Epithelial cell of proximal tubule (primary cell): ENCODE measurements at regions not wholly inside any gene's neighbourhood (a gene's known extent, or its start where the extent isn't known, plus 50 kb on each side); places are given as distances from the start of the nearest gene placed in this dataset.

Experiments used
- DNase-seq: peaks from one replicate; pipeline ENCODE4 v3.0.0-alpha.2; 2011; ENCODE audit warnings: low read depth
- H3K4me3 ChIP-seq: 2 replicates; pipeline ENCODE4 v1.5.1; 2011; ENCODE audit warnings: low read depth, mild to moderate bottlenecking, low read length
- TF ChIP-seq, protein P1 (sequence below): conservative IDR thresholded peaks from 2 replicates; pipeline ENCODE4 v1.5.1; 2012; ENCODE audit warnings: low read depth, mild to moderate bottlenecking, low read length

- TF ChIP-seq, protein P1, sequence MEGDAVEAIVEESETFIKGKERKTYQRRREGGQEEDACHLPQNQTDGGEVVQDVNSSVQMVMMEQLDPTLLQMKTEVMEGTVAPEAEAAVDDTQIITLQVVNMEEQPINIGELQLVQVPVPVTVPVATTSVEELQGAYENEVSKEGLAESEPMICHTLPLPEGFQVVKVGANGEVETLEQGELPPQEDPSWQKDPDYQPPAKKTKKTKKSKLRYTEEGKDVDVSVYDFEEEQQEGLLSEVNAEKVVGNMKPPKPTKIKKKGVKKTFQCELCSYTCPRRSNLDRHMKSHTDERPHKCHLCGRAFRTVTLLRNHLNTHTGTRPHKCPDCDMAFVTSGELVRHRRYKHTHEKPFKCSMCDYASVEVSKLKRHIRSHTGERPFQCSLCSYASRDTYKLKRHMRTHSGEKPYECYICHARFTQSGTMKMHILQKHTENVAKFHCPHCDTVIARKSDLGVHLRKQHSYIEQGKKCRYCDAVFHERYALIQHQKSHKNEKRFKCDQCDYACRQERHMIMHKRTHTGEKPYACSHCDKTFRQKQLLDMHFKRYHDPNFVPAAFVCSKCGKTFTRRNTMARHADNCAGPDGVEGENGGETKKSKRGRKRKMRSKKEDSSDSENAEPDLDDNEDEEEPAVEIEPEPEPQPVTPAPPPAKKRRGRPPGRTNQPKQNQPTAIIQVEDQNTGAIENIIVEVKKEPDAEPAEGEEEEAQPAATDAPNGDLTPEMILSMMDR = no peak
- no peak overlapping the region for H3K4me3 ChIP-seq
- no peak for DNase-seq
These were observed 111.2 kb upstream of the NANOGP8 start for GRCh38 chr15:35196273-35196672.

- TF ChIP-seq, protein P1 = no peak
- no peak for DNase-seq
- no peak overlapping the region for H3K4me3 ChIP-seq
These were observed 110.6 kb upstream of the NANOGP8 start for GRCh38 chr15:35195649-35196048.

- TF ChIP-seq, protein P1 = no peak
- DNase-seq = no peak
- H3K4me3 ChIP-seq = no peak overlapping the region
These were observed 109.9 kb upstream of the NANOGP8 start for GRCh38 chr15:35195031-35195430.

DNA sequence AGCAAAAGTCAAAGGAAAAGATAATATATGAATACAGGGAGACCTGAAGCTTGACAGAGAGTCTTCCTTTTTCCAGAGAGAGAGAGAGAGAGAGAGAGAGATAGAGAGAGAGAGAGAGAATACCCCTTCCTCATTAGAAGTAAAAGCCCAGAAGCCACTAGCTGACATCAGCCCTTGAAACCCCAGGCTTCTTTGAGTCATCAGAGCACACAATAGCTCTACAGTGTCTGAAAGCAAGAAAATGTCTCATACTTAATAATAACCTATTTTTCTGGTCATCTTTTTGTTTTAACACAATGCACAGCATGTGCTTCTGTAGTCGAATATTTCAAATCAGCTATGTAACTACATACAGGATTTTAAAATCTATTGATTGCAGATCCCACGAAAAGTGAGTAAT is 109.2 kb upstream of the NANOGP8 start:
- TF ChIP-seq, protein P1 = no peak
- no peak for DNase-seq
- no peak overlapping the region for H3K4me3 ChIP-seq

DNA sequence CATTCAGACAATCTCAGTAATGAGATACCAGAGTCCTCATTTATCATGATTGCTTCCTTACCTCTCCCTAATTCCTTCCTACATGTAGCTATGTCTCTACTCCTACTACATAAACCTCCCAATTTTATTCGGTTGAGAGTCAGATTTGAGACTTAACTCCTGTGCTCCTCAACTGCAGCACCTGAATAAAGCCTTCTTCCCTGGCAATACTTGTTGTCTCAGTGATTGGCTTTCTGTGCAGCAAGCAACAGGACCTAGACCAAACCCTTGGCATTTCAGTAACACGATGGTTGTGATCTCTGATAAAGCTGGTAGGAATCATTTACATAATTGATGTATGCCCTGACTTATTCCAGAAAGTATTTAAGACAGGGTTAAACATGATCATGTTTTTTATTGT is 106.7 kb upstream of the NANOGP8 start:
- TF ChIP-seq, protein P1 = no peak
- DNase-seq = no peak
- H3K4me3 ChIP-seq = no peak overlapping the region

GRCh38 chr15:35186346-35186745 is 101.3 kb upstream of the NANOGP8 start:
- TF ChIP-seq, protein P1 = no peak
- no peak overlapping the region for H3K4me3 ChIP-seq
- DNase-seq = no peak

DNA sequence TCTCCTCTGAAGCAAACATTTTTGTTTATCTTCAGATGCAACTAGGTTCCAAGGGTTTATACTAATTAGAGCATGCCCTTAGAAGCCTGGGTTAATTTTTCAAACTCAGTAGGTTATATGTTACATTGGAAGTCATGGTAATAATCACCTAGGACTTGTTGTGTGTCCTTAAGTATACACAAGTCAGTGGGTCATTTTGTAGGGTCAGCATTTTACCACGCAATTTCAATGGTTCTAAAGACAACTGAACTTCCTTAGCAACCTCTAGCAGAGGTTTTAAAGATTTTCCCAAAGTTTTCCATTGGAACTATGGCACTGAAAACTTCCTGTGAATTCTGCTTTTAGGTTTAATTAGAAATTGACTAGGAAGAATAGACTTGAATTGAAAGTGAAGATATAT is 99.6 kb upstream of the NANOGP8 start:
- no peak for DNase-seq
- TF ChIP-seq, protein P1 = no peak
- no peak overlapping the region for H3K4me3 ChIP-seq
